SU-DHL-6 (cell line): ENCODE measurements at regions not wholly inside any gene's neighbourhood (a gene's known extent, or its start where the extent isn't known, plus 50 kb on each side); places are given as distances from the start of the nearest gene placed in this dataset.

Source experiments
- H2AFZ ChIP-seq: fragments of 200-600 bp; sonication (generic); 2 replicates; pipeline ENCODE4 v1.6.1; 2014; ENCODE audit warnings: low read depth, mild to moderate bottlenecking, moderate library complexity, mixed read lengths, antibody characterized with exemption, low read length; ENCODE audit not compliant: severe bottlenecking
- H3F3A ChIP-seq: fragments of 200-600 bp; shearing (Covaris generic); 2 replicates; pipeline ENCODE4 v1.6.0; 2016; ENCODE audit warnings: antibody characterized with exemption, mild to moderate bottlenecking; ENCODE audit not compliant: insufficient read depth
- H3K27ac ChIP-seq: fragments of 200-600 bp; sonication (generic); 2 replicates; pipeline ENCODE4 v1.5.1; 2016; ENCODE audit warnings: low read depth, mild to moderate bottlenecking, low read length, moderate library complexity, mixed read lengths
- H3K27me3 ChIP-seq: fragments of 200-600 bp; sonication (generic), shearing (Covaris generic); 2 replicates; pipeline ENCODE4 v1.6.0; 2014; ENCODE audit warnings: mild to moderate bottlenecking, low read length
- H3K36me3 ChIP-seq: fragments of 200-600 bp; sonication (generic); 2 replicates; pipeline ENCODE4 v1.6.1; 2014; ENCODE audit warnings: mild to moderate bottlenecking, low read length, mixed read lengths
- H3K4me2 ChIP-seq: fragments of 300-600, 200-600 bp; shearing (Covaris generic), sonication (generic); 2 replicates; pipeline ENCODE4 v1.6.0; 2014; ENCODE audit warnings: low read length, low read depth, mild to moderate bottlenecking; ENCODE audit not compliant: poor library complexity, severe bottlenecking
- H3K4me3 ChIP-seq: fragments of 200-600 bp; sonication (generic); 2 replicates; pipeline ENCODE4 v1.5.1; 2014; ENCODE audit warnings: antibody characterized with exemption, low read length, mild to moderate bottlenecking, mixed read lengths; ENCODE audit not compliant: insufficient read depth, poor library complexity, severe bottlenecking
- H3K79me2 ChIP-seq: fragments of 200-600 bp; sonication (generic); 2 replicates; pipeline ENCODE4 v1.6.1; 2014; ENCODE audit warnings: mild to moderate bottlenecking, low read length, moderate library complexity; ENCODE audit not compliant: insufficient read depth
- H3K9ac ChIP-seq: fragments of 200-600 bp; sonication (generic); 2 replicates; pipeline ENCODE4 v1.7.0; 2014; ENCODE audit warnings: mild to moderate bottlenecking, low read length
- H3K9me2 ChIP-seq: fragments of 200-600 bp; sonication (generic); replicated peaks from 2 replicates; pipeline ENCODE4 v1.6.1; 2014; ENCODE audit warnings: low read length; ENCODE audit not compliant: insufficient read depth
- H3K9me3 ChIP-seq: fragments of 200-600 bp; sonication (generic); 2 replicates; pipeline ENCODE4 v1.6.1; 2014; ENCODE audit warnings: low read length, mixed read lengths; ENCODE audit not compliant: insufficient read depth
- H4K20me1 ChIP-seq: fragments of 200-600 bp; sonication (generic); 2 replicates; pipeline ENCODE4 v1.6.1; 2014; ENCODE audit warnings: low read depth, mild to moderate bottlenecking, antibody characterized with exemption, low read length, moderate library complexity, mixed read lengths
- EZH2phosphoT487 ChIP-seq: fragments of 200-600 bp; sonication (generic), shearing (Covaris generic); conservative IDR thresholded peaks from 2 replicates; pipeline ENCODE4 v1.6.1; 2018; ENCODE audit warnings: mild to moderate bottlenecking, antibody characterized with exemption, low read length, moderate library complexity, mixed read lengths
- TF ChIP-seq, protein P1 (sequence below): fragments of 200-600 bp; sonication (generic); IDR thresholded peaks from one replicate; pipeline ENCODE4 v1.5.1; 2017; ENCODE audit warnings: antibody characterized with exemption, mild to moderate bottlenecking, low read length, moderate library complexity; ENCODE audit not compliant: insufficient read depth, poor library complexity, severe bottlenecking

DNA sequence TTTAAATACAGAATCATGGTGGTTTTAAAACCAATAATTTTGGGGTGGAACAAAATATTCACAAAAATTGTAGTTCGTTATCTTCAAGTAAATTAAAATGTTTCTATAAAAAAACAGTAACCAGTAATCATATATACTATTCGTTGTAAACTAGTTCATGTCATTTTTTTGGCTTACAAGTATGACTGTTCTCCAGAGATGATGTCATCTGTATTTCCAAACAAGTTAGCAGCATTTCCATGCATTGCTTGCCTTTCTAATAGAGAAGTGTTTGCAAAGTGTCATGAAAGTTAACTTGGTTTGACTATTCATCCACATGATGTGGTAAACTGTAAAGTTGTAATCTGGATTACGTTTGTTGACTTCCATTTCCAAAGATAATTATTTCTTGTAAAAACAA lies 717.9 kb upstream of the ADAMTS16 start:
- TF ChIP-seq, protein P1, sequence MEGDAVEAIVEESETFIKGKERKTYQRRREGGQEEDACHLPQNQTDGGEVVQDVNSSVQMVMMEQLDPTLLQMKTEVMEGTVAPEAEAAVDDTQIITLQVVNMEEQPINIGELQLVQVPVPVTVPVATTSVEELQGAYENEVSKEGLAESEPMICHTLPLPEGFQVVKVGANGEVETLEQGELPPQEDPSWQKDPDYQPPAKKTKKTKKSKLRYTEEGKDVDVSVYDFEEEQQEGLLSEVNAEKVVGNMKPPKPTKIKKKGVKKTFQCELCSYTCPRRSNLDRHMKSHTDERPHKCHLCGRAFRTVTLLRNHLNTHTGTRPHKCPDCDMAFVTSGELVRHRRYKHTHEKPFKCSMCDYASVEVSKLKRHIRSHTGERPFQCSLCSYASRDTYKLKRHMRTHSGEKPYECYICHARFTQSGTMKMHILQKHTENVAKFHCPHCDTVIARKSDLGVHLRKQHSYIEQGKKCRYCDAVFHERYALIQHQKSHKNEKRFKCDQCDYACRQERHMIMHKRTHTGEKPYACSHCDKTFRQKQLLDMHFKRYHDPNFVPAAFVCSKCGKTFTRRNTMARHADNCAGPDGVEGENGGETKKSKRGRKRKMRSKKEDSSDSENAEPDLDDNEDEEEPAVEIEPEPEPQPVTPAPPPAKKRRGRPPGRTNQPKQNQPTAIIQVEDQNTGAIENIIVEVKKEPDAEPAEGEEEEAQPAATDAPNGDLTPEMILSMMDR, result no peak
- no peak for TF ChIP-seq EZH2phosphoT487
- no peak overlapping the region for H3K27ac ChIP-seq
- no peaks in the 10 kb centered on the region for H3K27me3 ChIP-seq
- H3K79me2 ChIP-seq, result no peaks in the 10 kb centered on the region
- H2AFZ ChIP-seq, result no peak overlapping the region
- H4K20me1 ChIP-seq, result no peaks in the 10 kb centered on the region
- no peaks in the 10 kb centered on the region for H3K9me2 ChIP-seq
- no peaks in the 10 kb centered on the region for H3F3A ChIP-seq
- no peak overlapping the region for H3K4me3 ChIP-seq
- no peak overlapping the region for H3K4me2 ChIP-seq
- no peaks in the 10 kb centered on the region for H3K36me3 ChIP-seq
- no peaks in the 10 kb centered on the region for H3K9me3 ChIP-seq
- H3K9ac ChIP-seq, result no peak overlapping the region

DNA sequence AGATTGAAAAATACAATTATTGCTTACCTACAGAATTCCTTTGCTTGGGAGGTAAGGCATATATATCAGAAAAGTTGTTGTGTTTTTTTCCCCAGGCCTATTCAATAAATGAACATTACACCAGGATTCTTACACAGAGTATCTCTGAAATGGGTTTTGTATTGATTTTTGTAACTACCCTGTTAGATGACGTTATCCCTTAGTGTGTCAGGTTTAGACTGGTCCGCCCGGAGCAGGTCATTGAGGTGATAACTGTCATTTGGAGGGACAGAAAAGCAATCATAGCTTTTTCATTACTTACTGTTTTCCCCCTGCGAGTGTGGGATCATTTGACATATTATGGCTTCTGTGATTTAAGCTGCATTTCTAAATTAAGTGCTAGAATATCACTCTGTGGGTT lies 715.2 kb upstream of the ADAMTS16 start:
- H3K9me2 ChIP-seq, result no peaks in the 10 kb centered on the region
- no peak overlapping the region for H3K9ac ChIP-seq
- no peak overlapping the region for H3K27ac ChIP-seq
- H3K9me3 ChIP-seq, result no peaks in the 10 kb centered on the region
- H2AFZ ChIP-seq, result no peak overlapping the region
- H3K36me3 ChIP-seq, result no peaks in the 10 kb centered on the region
- no peak overlapping the region for H3K4me3 ChIP-seq
- H3F3A ChIP-seq, result no peaks in the 10 kb centered on the region
- H3K27me3 ChIP-seq, result no peaks in the 10 kb centered on the region
- H4K20me1 ChIP-seq, result no peaks in the 10 kb centered on the region
- H3K4me2 ChIP-seq, result no peak overlapping the region
- no peaks in the 10 kb centered on the region for H3K79me2 ChIP-seq
- no peak for TF ChIP-seq EZH2phosphoT487
- TF ChIP-seq, protein P1, result no peak

DNA sequence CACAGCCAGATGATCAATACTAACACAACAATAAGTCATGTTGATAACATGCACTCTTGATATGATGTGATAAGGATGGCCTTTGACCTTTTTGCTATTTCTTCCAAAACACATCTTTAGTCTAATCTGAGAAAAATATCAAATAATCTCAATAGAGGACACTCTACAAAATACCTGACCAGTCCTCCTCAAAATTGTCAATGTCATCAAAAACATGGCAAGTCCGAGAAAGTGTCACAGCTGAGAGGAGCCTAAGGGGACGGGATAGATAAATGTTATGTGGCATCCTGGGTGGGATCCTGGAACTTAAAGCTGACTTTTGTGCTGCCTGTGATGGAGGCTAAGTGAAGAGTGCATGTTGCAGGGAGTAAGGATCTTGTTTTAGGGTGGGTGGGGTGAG lies 699.6 kb upstream of the ADAMTS16 start:
- TF ChIP-seq EZH2phosphoT487, result no peak
- TF ChIP-seq, protein P1, result no peak
- Histone ChIP-seq H3K9ac (no peak overlapping the region), H3K9me3 (no peaks in the 10 kb centered on the region), H3K36me3 (no peaks in the 10 kb centered on the region), H3K4me2 (no peak overlapping the region), H3K4me3 (no peak overlapping the region), H4K20me1 (no peaks in the 10 kb centered on the region), H3F3A (no peaks in the 10 kb centered on the region), H3K79me2 (no peaks in the 10 kb centered on the region), H3K27ac (no peak overlapping the region), H2AFZ (no peak overlapping the region), H3K9me2 (no peaks in the 10 kb centered on the region), H3K27me3 (0 out of 2 replicates have a peak, but pooled peaks cover 4% of the 10 kb centered on the region)
